ENCODE measurements at regions not wholly inside any gene's neighbourhood (a gene's known extent, or its start where the extent isn't known, plus 50 kb on each side); places are given as distances from the start of the nearest gene placed in this dataset.
A peak's percentile ranks its signal among the peaks of the same experiment; 100 is the strongest.
"Not testable (repeated sequence)": the region's sequence is repeated elsewhere in the genome, so short reads cannot be mapped to it uniquely, and the experiment has no call there.

DNA sequence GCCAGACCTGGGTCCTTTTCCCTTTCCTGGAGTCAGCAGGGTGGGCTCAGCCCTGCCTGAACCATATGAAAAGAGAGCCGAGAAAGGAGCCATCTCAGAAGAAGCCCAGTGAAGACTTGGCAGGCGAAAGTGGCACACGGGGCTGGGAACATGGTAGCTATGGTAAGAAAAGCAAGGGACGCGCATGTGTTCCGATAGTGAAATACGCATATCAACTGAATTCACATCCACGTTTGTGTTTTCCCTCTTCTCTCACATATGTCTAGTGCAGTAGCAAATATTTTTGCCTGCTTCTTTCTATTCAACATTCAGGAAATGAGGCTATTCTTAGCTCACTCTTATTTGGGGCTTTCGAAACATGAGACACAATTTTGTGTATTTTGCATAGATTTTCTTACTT, 54.1 kb upstream of the PEG3 start:
- no peak for DNase-seq (ENCODE audit: low read depth in 2 of 3, low spot score in 2 of 3)

DNA sequence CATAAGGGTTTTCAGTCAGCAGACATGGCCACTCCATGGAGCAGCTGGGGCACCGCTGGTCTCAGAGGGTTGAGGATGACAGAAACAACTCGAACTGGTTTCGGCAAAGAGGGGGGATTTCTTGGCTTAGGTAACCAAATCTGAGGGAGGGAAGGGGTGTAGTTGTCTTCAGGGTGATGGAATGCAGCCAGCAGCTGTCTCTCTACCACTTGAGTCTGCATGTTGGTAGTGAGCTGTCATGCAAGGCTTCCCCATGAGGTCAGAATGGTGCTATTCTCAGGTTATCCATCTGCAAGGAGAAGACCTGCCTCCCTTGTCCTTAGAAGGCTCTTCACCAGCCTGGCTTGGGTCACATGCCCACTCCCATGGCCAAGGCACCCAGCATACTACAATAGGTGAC, 55.6 kb upstream of the PEG3 start:
- DNase-seq (ENCODE audit: low read depth in 2 of 3, low spot score in 2 of 3) = no peak

DNA sequence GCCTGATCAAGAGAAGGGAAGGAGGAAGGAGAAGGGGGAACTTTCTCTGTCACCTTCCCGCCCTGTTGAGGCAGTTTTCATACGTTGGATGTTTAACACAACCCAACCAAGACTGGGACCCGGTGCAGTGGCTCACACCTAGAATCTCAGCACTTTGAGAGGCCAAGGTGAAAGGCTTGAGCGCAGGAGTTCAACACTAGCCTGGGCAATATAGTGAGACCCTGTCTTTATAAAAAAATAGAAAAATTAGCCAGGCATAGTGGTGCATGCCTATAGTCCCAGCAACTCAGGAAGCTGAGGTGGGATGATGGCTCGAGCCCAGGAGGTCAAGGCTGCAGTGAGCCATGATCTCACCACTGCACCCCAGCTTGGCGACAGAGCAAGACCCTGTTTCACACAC, 59.4 kb upstream of the PEG3 start:
- no peak for DNase-seq (ENCODE audit: low read depth in 2 of 3, low spot score in 2 of 3)

DNA sequence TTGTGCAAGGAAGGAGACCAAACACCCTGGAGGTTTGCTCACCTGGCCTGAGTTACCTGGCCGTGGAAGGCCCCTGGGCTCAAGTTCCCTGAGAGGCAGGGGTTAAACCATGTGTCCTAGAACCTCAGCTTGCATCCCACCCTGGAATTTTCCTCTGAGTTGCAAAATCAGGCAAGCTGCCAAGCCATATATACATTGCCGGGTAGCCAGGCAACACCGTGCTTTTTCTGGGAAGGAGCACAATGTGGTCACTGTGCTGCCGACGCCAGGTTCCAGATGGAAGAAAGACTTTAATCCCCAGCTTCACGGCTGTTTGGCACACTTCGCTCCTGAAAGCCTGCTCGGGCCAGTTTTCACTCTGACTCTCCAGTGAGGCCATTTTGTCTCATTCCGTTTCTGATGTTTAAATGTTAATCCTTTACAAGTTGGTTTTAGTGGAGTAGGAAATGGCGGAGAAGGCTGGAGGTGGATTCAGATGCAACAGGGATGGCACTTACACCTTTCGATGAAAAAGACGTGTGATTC, 60.1 kb upstream of the PEG3 start:
- no peak for DNase-seq (ENCODE audit: low read depth in 2 of 3, low spot score in 2 of 3)

DNA sequence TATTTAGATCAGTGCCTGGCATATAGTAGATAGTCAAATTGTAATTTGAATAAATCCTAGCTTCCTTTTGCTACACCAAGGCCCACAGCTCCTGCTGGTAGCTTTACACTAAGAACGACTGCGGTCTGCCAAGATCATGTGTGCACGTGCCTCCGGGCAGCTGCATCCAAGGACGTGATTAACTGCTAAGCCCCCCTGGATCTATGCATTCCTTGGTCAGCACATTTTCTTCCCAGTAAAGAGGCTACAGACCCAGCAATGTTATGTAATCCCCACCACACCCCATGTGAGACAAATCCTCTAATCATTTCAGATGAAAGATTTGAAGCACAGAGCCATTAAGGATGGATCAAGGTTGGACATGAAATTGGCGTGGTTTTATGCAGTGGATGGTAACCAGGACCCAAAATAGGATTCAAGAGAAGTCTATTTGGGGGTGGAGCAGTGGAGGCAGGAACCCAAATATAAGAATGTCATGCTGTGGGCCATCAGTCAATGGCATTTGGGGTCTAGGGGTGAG, 65.2 kb upstream of the PEG3 start:
- no peak for DNase-seq (ENCODE audit: low read depth in 2 of 3, low spot score in 2 of 3)

DNA sequence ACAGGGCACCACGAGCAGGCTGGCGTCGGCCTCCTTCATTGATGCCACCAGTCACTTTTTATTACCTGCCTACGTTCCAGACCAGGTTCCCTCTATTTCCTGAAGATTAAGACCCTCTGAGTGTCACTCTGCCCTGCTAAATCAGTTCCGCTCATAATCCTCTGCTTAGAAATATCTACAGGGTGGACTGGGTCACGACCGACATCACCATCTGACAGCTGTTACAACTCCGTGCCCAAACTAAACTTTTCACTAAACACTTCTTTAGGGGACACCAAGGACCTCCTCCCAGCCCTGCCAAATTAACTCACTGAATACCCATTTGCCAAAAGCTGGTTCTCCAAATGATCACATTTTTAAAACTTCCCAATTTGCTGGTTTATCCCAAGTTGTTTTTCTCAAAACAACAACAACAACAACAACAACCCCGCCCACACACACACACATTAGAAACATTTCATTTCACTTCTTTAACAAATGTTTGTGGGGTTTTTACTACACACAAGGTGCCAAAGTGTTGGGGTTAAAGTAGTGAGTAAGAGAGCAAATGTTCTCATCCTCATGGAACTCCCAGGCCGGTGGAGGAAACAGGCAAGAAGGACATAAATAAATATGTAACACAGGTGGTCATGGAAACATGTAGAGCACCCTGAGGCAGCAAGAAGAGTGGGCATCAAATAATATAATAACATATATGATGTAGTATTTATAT, 72.0 kb upstream of the PEG3 start:
- no peak for DNase-seq (ENCODE audit: low read depth in 2 of 3, low spot score in 2 of 3)

DNA sequence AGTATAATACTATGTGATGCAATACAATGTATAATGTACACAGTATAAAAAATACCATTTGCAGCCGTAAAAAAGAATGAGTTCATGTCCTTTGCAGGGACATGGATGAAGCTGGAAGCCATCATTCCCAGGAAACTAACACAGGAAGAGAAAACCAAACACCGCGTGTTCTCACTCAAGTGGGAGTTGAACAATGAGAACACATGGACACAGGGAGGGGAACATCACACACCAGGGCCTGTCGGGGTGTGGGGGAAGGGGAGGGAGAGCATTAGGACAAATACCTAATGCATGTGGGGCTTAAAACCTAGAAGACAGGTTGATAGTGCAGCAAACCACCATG, 72.6 kb upstream of the PEG3 start:
- not testable (repeated sequence) for DNase-seq (ENCODE audit: low read depth in 2 of 3, low spot score in 2 of 3)

DNA sequence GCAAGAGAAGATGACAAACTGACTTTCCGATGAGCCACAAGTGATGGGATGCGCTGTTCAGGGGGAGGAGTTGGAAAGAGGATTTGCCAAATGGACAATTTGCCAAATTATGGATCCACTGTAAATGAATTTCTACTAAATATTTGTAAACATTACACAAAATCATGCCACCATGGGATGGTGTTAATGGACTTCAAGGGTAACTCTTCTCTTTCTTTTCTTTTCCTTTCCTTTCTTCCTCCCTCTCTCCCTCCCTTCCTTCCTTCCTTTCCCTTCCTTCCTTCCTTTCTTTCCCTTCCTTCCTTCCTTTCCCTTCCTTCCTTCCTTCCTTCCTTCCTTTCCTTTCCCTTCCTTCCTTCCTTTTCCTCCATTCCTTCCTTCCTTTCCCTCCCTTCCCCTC, 76.0 kb upstream of the PEG3 start:
- no peak for DNase-seq (ENCODE audit: low read depth in 2 of 3, low spot score in 2 of 3)

DNA sequence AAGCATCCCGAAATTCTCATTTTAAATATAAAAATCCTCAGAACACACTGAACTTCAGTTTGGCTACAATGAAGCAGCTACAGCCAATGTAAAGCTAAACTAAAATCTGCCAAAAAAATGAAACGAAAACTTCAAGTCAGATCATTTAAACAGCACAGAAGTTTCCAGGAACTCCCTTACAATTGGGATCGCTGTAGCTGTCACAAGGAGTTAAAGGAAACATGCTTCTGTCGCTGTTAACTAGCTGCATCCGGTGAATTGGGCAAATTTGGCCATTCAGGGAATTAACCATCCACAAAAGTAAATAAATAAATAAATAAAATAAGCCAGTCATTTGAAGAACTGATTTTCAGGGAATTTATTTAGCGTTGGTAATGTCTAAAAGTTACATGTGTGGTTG, 77.0 kb upstream of the PEG3 start:
- no peak for DNase-seq (ENCODE audit: low read depth in 2 of 3, low spot score in 2 of 3)

DNA sequence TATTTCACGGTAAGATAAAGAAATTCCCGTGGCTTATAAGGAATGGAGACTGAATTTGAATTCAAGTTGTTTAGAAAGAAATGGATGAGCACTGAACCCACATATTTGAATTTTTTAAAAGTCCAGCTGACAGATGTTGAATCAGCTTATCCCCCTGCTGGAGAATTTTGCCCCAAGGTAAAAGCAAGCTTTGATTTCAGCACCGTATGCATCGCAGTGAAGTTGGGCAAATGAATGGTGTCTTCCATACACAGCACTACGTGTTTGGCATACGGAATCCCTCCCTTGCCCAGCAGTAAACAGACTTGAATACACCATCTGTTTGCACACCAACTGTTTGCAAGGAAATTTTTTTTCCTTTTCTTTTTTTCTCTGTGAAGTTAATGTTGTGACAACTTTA, 77.5 kb upstream of the PEG3 start:
- DNase-seq (ENCODE audit: low read depth in 2 of 3, low spot score in 2 of 3) = no peak

DNA sequence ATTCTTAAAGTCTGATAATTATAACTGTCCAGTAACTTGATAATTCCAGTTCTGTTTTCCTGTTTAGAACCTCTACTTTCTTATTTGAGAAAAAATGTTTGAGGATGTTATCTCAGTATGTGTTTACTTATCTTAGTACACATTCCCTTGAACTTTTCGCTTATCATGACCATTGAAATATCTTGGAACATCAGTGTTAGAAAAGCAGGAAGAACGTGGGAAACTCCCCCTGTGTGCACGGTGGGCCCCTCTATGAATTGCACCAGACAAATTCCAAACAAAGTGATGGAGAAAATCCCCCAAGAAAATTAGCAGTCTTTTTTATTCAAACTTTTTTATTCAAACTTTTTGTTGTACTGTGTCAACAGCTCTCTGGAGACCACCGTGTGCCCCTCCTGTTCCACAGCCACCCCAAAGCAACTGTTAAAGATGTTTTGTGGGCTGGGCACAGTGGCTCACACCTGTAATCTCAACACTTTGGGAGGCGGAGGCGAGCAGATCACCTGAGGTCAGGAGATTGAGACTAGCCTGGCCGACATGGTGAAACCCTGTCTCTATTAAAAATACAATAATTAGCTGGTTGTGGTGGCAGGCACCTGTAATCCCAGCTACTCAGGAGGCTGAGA, 78.3 kb upstream of the PEG3 start:
- no peak for DNase-seq (ENCODE audit: low read depth in 2 of 3, low spot score in 2 of 3)

DNA sequence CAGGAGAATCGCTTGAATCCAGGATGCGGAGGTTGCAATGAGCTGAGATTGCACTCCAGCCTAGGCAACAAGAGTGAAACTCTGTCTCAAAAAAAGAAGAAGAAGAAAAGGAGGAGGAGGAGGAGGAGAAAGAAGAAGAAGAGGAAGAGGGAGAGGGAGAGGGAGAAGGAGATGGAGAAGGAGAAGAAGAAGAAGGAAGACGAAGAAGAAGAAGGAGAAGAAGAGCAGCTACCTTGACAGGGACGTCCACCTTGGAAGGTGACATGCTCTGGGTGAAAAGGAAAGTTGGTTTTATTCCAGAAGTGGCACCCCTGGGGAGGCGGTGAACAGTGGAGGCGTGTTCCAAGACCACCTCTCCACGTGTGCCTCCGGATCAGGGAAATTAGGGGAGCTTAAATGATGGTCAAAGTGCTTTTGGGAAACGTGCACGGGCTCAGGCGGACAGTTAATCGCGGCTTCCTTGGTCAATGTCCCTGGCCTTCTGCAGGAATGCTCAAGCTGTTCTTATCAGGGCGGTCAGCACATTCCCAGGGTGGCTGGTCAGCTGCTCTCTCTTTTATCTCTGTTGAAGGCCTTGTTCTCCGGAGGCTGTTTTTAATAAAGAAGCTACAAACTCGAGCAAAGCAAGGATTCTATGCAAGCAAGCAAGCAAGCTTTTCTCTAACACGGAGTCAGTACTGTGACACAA, 78.9 kb upstream of the PEG3 start:
- no peak for DNase-seq (ENCODE audit: low read depth in 2 of 3, low spot score in 2 of 3)

DNA sequence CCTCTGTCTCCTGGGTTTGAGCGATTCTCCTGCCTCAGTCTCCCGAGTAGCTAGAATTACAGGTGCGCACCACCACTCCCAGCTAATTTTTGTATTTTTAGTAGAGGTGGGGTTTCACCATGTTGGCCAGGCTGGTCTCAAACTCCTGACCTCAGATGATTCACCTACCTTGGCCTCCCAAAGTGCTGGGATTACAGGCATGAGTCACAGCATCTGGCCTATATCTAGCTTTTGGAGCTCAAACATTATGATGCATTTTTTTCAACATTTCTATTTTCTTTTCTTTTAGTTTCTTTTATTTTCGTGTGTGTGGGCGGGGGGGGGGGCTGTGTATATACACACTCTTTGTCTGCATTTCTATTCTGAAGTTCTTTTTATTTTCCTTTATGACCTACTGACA, 85.6 kb upstream of the PEG3 start:
- not testable (repeated sequence) for DNase-seq (ENCODE audit: low read depth in 2 of 3, low spot score in 2 of 3)

DNA sequence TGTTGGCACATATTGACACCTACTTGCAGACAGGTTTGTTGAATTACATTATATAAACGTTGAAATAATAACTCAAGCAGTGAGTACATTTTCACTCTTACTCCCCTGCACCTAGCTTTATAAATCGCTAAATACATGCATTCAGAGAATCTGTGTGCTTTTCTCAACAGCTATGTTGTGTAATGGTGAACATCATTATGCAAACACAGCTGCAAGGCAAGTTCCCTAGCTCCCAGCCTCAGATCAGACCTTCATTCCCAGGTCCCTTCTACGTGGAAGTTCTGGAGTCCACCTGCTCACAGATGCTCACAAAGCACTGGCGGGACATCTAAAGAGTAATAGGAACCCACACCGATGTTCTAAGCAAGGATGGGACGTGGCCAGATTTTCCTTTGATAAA, 86.8 kb upstream of the PEG3 start:
- DNase-seq (ENCODE audit: low read depth in 2 of 3, low spot score in 2 of 3) = no peak

DNA sequence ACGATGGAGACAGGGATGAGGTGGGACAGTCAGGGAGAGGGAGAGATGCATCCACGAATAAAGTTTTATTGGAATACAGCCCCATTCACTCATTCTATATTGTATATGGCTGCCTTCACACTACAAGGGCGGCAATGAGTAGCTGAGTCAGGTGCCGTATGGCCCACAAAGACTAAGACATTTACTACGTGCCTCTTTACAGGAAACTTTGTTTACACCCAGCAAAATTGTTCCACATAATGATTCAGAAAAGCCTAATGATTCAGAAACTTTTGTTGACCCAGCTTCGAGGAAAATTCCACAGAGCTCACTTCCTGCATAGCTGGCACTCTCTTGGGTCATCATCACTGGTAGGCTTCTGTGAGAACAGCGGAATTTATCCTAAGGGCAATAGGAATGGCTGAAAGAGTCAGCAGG, 87.3 kb upstream of the PEG3 start:
- DNase-seq (ENCODE audit: low read depth in 2 of 3, low spot score in 2 of 3) = no peak

DNA sequence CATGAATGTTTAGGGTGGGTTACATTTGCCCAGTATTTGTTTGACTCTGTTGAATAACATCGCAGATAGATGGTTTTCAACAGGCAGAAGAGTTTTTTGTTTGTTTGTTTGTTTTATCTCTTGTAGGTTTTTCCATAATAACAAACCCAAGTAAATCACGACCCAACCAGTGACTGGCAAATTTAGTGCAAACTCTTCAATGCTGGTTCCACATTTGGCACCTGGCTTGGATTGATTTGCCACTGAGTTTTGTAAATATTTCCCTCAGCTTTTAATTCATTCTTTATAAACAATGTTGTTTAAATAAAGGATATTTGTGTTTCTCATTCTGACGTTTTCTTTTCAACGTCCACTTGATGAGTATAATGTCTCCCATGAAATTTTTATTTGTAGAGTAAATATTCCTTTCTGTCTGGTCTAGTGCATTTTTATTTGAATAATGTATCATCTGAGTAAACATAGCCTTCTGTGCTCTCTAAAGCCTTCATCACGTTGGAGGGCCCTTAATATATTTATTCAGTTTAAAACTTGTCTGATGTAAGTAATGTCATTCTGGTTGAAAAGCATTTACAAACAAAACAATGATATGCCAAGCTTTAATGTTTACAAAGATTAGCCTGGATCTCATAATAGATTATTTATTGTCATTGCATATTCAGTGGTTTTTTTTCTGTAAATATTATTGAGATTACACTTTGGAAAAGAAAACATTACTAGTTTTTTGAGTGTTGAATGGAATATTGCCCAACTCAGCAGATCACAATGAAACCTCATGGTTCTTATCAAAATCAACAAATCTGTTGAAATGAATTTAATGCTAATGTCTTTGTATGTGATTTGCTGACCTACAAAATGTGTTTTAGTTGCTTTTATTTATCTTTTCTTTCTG, 90.4 kb upstream of the PEG3 start:
- no peak for DNase-seq (ENCODE audit: low read depth in 2 of 3, low spot score in 2 of 3)

DNA sequence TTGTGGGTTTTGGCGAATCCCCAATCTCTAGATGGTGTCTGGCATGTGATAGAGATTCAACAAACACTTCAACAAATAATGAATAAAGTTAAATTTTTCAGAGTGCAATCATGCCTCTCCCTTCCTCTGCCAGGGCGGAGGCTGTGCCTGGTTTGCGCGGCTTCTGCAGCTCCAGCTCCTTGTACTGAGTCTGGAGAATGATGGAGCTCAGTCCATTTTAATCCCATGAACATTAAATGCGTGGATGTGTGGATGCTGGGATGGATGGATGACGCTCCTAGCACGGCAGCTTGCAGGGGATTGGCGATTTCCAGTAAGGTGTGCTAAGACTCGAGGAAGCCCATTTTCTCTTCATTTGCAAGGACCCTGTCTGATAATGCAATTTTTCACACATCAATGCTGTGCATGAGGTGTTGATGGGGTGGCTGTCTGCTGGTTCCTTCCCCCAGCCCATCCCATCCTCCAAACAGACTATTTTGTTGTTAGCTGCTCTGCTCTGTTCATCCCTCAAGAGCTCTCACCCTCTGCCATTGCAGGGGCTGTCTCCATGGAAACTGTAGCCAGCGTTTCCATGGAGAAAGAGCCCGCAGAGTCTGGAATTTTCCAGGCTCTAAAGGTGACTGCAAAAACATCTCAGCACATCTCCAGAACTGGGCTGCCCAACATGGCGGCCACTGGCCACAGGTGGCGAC, 92.6 kb upstream of the PEG3 start:
- DNase-seq (ENCODE audit: low read depth in 2 of 3, low spot score in 2 of 3) = no peak

DNA sequence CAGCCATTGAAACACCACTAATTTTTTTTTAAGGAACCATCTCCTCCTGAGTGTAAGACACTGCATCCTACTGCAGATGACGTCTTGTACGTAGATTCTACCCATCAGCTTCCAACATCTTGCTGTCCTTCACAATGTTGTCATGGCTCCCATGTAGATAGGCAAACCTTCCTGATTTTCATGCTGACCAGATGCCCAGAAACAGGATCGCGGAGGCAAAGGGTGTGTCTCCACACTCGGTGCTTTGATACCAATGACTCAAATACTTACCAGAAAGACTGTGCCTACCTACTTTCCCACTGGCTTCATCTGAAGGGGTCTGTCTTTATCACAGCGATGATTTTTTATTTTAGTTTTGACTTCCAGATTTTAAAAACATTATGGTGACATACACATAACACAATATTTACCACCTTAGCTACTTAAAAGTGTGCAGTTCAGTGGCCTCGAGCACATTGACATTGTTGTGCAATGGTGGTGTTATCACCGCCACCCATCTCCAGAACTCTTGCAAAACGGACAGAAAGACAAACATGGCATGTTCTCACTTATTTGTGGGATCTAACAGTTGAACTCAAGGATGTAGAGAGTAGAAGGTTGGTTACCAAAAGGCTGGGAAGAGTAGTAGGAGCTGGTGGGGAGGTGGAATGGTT, 94.0 kb upstream of the PEG3 start:
- DNase-seq (ENCODE audit: low read depth in 2 of 3, low spot score in 2 of 3) = no peak

DNA sequence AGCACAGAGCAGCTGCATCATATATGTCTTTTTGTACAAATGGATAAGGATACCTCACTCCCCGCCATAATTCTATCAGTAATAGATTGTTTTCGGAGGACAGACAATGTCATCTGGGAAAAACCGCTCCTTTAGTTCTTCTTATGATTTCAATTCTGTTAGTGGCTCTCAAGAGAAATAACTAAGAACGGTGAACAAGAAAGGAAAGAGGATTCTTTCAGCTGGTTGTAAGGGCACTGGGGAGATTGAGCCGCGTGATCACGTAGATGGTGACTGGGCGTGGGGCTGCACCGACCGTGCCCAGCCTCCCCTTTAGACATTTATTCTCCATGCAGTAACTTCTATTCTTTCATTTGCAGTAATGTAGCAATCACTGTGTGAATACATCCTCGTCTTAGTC, 99.4 kb upstream of the PEG3 start:
- DNase-seq (ENCODE audit: low read depth in 2 of 3, low spot score in 2 of 3) = no peak

DNA sequence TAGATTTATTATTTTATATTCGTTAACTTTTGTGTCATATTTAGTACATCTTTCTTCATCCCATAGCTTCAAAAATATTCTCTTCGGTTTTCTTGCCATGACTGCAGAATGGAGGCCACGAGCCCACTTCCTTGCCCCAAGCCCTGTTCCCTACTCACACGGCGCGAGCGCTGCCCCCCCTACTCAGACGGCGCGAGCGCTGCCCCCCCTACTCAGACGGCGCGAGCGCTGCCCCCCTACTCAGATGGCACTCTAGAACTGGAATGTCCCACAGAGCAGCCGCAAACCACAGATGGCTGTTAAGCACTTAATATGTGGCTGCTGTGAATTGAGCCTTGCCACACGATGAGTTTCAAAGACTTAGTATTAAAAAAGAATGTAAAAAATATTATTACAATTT, 102.2 kb upstream of the PEG3 start:
- DNase-seq (ENCODE audit: low read depth in 2 of 3, low spot score in 2 of 3) = peak in 2 of 3 donors; percentile 3 to 9
